NCI-H1436 (cell line): ENCODE measurements at regions not wholly inside any gene's neighbourhood (a gene's known extent, or its start where the extent isn't known, plus 50 kb on each side); places are given as distances from the start of the nearest gene placed in this dataset.
"Not testable (repeated sequence)": the region's sequence is repeated elsewhere in the genome, so short reads cannot be mapped to it uniquely, and the experiment has no call there.

ENCODE experiments used
- DNase-seq: peaks from one replicate; lab custom pipeline; 2025; lab: John Stamatoyannopoulos, UW

DNA sequence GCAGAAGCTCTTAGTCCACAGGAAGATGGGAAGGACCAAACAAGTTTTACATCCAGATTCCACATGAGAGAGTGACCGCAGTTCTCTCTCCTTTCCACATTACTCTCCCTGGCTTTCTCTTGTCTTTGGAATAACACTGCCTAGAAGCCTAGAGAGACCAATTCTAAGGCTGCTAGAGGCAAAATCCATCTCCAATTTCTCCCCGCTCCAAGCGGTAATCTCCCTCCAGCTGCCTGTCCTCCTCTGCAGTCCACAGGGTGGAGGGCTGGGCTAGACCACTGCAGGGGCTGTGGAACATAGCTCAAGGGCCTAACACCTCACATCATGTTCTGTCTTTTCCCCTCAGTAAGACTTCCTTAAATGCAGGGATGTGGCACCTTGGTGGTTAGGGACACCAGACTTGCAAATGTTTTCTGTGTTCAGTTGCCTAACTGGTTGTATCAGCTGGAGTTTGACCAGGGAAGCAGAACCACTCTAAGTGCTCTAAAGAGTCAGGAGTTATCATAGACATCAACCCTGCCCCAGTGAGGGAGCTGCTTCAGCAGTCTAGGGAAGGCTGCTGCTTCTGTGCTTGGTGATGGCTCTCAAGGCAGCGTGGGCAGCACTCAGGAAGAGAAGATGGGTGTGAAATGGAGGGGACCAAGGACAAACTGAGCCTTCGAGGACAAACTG lies 423.1 kb downstream of the BCOR start:
- DNase-seq = no peak

DNA sequence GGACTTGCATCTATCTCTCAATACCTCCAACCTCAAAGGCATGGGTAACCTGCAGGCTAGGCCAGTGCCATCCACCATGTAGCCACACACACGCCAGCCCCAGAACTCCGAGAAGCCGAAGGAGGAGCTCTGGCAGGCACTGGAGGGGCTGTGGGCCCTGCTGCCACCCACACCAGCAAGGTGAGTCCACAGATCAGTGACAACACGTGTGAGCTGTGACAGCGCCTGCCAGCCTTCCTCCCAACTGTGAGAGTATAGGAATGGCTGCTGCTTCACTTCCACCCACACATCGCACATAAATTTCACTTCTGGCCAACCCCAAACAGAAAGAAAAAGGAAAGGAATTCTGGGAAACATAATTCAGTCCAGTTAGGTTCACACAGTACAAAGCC lies 422.6 kb downstream of the BCOR start:
- no peak for DNase-seq

DNA sequence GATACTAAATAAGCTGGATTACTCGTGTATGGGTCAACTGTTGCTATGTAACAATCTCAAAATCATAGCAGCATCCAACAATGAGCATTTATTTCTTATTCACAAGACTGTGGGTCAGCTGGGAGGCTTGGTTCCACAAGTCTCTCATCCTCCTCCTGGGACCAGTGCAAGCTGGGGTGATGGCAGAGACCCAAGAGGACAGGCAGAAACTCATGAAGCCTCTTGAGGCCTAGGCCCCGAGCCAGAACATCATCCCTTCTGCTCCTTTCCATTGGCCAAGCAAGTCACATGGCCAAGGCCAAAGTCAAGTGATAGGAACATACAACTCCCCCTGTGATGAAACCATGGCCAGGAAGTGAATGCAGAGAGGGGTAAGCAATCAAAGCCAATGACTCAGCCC lies 422.1 kb downstream of the BCOR start:
- no peak for DNase-seq

DNA sequence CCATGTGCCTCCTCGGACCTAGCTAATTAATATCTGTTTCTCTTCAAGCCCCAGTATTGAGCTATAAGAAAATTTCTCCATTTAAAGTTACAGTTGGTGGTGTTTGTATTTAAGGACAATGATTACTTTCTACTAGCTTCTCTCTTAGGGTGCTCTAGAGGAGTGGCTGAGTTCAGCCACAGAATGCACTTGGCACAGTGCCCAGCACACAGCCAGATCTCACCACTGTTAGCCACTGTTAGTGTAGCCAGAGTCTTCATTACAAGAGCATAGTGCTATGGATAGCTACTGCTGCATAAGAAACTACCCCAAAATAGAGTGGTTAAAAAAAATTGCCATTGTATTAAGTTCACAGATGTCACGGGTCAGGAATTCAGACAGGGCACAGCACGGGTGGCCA lies 421.3 kb downstream of the BCOR start:
- DNase-seq = no peak

GRCh38 chrX:39677585-39677977 lies 420.2 kb downstream of the BCOR start:
- DNase-seq = no peak

GRCh38 chrX:39677978-39678791 lies 419.6 kb downstream of the BCOR start:
- DNase-seq = no peak

DNA sequence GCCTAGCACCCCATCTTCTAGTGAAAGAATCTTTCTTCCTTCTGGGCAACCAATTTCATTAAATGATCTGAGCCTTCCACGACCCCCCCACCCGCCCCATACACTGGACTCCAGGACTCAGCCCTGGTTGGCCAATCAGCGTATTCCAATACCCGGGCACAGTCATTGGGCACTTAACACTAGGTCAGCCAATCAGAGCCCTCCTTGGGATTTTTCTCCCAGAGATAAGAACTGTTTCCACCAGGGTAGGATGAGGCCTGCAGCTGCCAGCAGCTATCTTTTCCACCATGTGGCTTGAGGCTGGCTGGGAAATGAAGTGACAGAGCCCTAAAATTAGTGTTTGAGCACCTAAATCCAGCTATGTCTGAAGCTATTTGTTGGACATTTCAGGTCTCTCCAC lies 418.8 kb downstream of the BCOR start:
- DNase-seq = no peak

- DNase-seq = no peak
Measured at GRCh38 chrX:39679497-39680157, 418.1 kb downstream of the BCOR start.

DNA sequence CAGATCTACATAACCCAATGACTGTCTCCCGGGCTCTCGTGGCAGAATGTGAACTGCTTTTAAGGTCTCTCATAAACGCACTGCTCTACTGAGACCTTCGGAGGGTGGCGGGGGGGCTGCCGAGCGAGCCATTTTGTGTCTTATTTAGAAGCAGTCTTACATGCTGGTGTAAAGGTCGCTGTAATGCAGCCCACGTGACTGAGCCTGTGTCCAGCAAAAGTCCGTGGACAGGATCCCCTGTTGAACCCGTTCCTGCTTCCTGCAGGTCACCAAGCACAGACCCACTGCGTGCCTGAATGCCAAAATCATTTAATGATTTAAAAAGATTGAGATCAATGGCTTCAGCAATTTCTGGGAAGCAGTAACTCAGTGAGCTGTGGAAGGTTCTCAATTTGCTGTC lies 415.9 kb downstream of the BCOR start:
- no peak for DNase-seq

- DNase-seq = no peak
Measured at GRCh38 chrX:39682778-39683177, 415.0 kb downstream of the BCOR start.

DNA sequence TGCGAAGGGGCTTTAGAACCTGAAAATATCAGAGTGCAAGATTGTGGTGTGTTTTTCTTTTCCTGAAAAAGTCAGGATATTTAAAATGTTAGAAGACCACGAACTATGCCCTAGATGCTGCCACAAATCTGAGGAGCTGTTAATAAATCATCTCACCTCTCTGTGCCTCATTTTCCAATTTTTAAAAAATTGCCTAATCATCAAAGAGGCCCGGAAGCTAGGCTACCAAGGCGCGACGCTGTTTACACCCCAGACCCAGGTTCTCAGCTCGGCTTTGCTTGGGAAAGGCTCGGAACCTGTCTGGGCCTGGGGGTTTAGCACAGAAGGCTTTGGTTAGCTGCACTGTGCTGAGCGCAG lies 409.6 kb downstream of the BCOR start:
- no peak for DNase-seq

- DNase-seq = no peak
Measured at GRCh38 chrX:39688576-39689375, 409.0 kb downstream of the BCOR start.

GRCh38 chrX:39689376-39690104 lies 408.2 kb downstream of the BCOR start:
- DNase-seq = no peak

GRCh38 chrX:39690541-39691415 lies 407.0 kb downstream of the BCOR start:
- no peak for DNase-seq

GRCh38 chrX:39691724-39692123 lies 406.0 kb downstream of the BCOR start:
- no peak for DNase-seq

DNA sequence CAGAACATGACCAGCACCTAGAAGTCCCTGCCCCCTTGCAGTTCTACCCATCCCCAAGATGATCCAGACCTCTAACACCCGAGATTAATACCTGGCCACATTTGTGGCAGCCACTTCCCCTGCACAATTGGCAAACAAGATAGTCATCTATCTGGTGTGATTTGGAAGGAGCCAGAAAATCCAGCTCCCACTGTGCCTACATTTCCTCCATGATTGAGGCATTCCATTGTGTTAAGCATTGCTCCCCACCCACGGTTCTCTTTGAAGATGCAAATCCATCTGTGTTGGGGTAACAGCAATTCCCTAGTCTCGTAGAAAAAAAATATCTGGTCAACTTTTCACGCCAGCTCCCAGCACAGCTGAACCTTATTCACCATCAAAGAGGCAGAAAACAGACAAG lies 405.0 kb downstream of the BCOR start:
- no peak for DNase-seq

- no peak for DNase-seq
Measured at GRCh38 chrX:39693298-39693697, 404.5 kb downstream of the BCOR start.

DNA sequence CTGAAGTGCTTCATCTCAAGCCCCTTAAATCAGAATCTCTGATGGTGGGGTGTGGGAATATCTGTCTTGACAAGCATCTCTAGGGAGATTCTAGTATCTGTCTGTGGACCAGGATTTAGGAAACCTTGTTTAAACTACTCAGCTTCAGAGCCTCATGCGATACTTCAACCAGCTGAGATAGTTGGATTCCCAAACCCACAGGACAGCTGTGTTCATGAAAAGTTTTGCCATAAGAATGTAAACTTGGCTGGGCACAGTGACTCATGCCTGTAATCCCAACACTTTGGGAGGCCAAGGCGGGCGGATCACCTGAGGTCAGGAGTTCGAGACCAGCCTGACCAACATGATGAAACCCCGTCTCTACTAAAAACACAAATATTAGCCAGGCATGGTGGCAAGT lies 395.1 kb downstream of the BCOR start:
- DNase-seq = not testable (repeated sequence)

DNA sequence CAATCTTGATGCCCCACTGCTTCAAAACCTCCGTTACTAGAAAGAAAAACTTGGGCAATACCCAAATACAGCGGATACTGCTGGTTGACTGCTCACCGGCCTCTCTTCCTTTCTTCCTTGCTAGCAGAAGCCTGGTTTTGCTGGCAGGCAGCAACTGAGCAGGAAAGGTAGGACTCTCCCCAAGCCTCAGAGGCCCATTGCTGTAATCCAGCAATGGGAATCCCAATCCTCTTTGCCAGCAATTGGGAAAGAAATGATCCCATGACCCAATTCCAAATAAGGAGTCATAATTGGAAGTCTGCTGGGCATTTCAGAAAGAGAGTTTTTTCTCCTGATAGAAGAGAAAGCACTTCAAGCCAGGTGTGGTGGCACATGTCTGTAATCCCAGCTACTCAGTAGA lies 394.5 kb downstream of the BCOR start:
- no peak for DNase-seq

DNA sequence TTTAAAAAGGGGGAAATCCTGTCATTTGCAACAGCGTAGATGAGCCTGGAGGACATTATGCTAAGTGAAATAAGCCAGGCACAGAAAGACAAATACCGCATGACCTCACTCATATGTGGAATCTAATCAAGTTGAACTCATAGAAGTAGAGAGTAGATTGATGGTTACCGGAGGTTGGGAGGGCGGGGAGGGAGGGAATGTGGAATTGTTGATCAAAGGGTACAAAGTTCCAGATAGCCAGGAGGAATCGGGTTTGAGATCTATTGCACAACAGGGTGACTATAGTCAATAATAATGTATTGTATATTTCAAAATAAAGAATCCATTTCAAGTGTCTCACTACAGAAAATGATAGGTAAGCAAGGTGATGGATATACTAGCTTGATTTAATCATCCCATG lies 393.2 kb downstream of the BCOR start:
- no peak for DNase-seq

- DNase-seq = no peak
Measured at GRCh38 chrX:39705290-39705689, 392.5 kb downstream of the BCOR start.
